Activated CD8-positive, alpha-beta T cell treated with anti-CD3 and anti-CD28 coated beads for 36 hours (primary cell): ENCODE measurements at regions not wholly inside any gene's neighbourhood (a gene's known extent, or its start where the extent isn't known, plus 50 kb on each side); places are given as distances from the start of the nearest gene placed in this dataset.

ENCODE experiments used
- ATAC-seq: fragments of 200-7000 bp; cut with Tn5 transposase; one replicate; pipeline ENCODE4 v1.10.0; 2021; ENCODE audit warnings: mild to moderate bottlenecking, moderate library complexity
- CTCF ChIA-PET: fragments of 350-600 bp; sonication (Branson Sonifier 250); formaldehyde crosslinking; loops from one replicate; lab custom pipeline; 2021; ENCODE audit warnings: antibody characterized with exemption; lab: Charles Lee
- POLR2A ChIA-PET: fragments of 350-600 bp; sonication (Branson Sonifier 250); formaldehyde crosslinking; loops from one replicate; lab custom pipeline; 2021; ENCODE audit warnings: antibody characterized with exemption; lab: Charles Lee
- DNase-seq: peaks from one replicate; pipeline ENCODE4 v3.0.0-alpha.2; 2020
- H3K27ac Mint-ChIP-seq: one replicate; pipeline ENCODE4 v1.8.0; 2021; ENCODE audit warnings: mild to moderate bottlenecking, mixed read lengths
- H3K27me3 Mint-ChIP-seq: one replicate; pipeline ENCODE4 v1.8.0; 2021; ENCODE audit warnings: mixed read lengths
- H3K36me3 Mint-ChIP-seq: one replicate; pipeline ENCODE4 v1.8.0; 2021; ENCODE audit warnings: low read depth, mixed read lengths
- H3K4me1 Mint-ChIP-seq: one replicate; pipeline ENCODE4 v1.8.0; 2021; ENCODE audit warnings: low read depth, mixed read lengths
- H3K4me3 Mint-ChIP-seq: one replicate; pipeline ENCODE4 v1.8.0; 2021; ENCODE audit warnings: mild to moderate bottlenecking, moderate library complexity, mixed read lengths
- H3K9me3 Mint-ChIP-seq: one replicate; pipeline ENCODE4 v1.8.0; 2021; ENCODE audit warnings: mixed read lengths
- CTCF ChIP-seq: fragments of 200-600 bp; IDR thresholded peaks from one replicate; pipeline ENCODE4 v1.8.0; 2022; ENCODE audit warnings: antibody characterized with exemption, mild to moderate bottlenecking
- intact Hi-C: fragments of 100-400 bp; cut with micrococcal nuclease; formaldehyde crosslinking; loops from one replicate; pipeline ENCODE4 v1.10.0; 2022

- Mint-ChIP-seq H3K9me3 (peaks cover 21% of the 10 kb centered on the region), H3K4me1 (no peaks in the 10 kb centered on the region), H3K27ac (no peak overlapping the region), H3K4me3 (no peak overlapping the region), H3K36me3 (no peaks in the 10 kb centered on the region), H3K27me3 (no peaks in the 10 kb centered on the region)
- intact Hi-C loops = no loop called here
- no peak for DNase-seq
- ATAC-seq = no peak
- CTCF ChIA-PET = no interaction called here
- no peak for TF ChIP-seq CTCF
- POLR2A ChIA-PET = no interaction called here
These were observed 552.4 kb upstream of the PBX1 start for GRCh38 chr1:164006621-164007020.

- ATAC-seq (no peak), DNase-seq (no peak)
- TF ChIP-seq CTCF = no peak
- no peak overlapping the region for H3K27ac Mint-ChIP-seq
- intact Hi-C loops = no loop called here
- no peak overlapping the region for H3K4me3 Mint-ChIP-seq
- peaks cover 26% of the 10 kb centered on the region for H3K9me3 Mint-ChIP-seq
- H3K36me3 Mint-ChIP-seq = no peaks in the 10 kb centered on the region
- POLR2A ChIA-PET = no interaction called here
- H3K4me1 Mint-ChIP-seq = no peaks in the 10 kb centered on the region
- no peaks in the 10 kb centered on the region for H3K27me3 Mint-ChIP-seq
- CTCF ChIA-PET = no interaction called here
These were observed 541.7 kb upstream of the PBX1 start for GRCh38 chr1:164017239-164017638.

GRCh38 chr1:164020391-164020790 is 538.6 kb upstream of the PBX1 start:
- DNase-seq (no peak), ATAC-seq (no peak)
- Mint-ChIP-seq H3K36me3 (no peaks in the 10 kb centered on the region), H3K9me3 (peaks cover 27% of the 10 kb centered on the region), H3K4me1 (no peaks in the 10 kb centered on the region), H3K4me3 (no peak overlapping the region), H3K27me3 (no peaks in the 10 kb centered on the region), H3K27ac (no peak overlapping the region)
- CTCF ChIA-PET = no interaction called here
- no peak for TF ChIP-seq CTCF
- intact Hi-C loops = no loop called here
- POLR2A ChIA-PET = no interaction called here

- Mint-ChIP-seq H3K9me3 (peaks cover 27% of the 10 kb centered on the region), H3K27me3 (no peaks in the 10 kb centered on the region), H3K36me3 (no peaks in the 10 kb centered on the region), H3K4me1 (no peaks in the 10 kb centered on the region), H3K27ac (no peak overlapping the region), H3K4me3 (no peak overlapping the region)
- POLR2A ChIA-PET = no interaction called here
- CTCF ChIA-PET = no interaction called here
- DNase-seq (no peak), ATAC-seq (no peak)
- no peak for TF ChIP-seq CTCF
- intact Hi-C loops = no loop called here
These were observed 537.2 kb upstream of the PBX1 start for GRCh38 chr1:164021813-164022212.

GRCh38 chr1:164033782-164034181 is 525.2 kb upstream of the PBX1 start:
- POLR2A ChIA-PET = no interaction called here
- H3K9me3 Mint-ChIP-seq = peaks cover 18% of the 10 kb centered on the region
- H3K36me3 Mint-ChIP-seq = no peaks in the 10 kb centered on the region

More at GRCh38 chr1:164033782-164034181, 525.2 kb upstream of the PBX1 start:
- H3K27me3 Mint-ChIP-seq = no peaks in the 10 kb centered on the region
- no peaks in the 10 kb centered on the region for H3K4me1 Mint-ChIP-seq
- no peak overlapping the region for H3K4me3 Mint-ChIP-seq
- no peak for TF ChIP-seq CTCF
- CTCF ChIA-PET = no interaction called here
- H3K27ac Mint-ChIP-seq = no peak overlapping the region
- no peak for DNase-seq
- intact Hi-C loops = no loop called here
- ATAC-seq = no peak
